Psoas muscle (tissue), 7 donors: ENCODE measurements at regions not wholly inside any gene's neighbourhood (a gene's known extent, or its start where the extent isn't known, plus 50 kb on each side); places are given as distances from the start of the nearest gene placed in this dataset.
"Not testable (repeated sequence)": the region's sequence is repeated elsewhere in the genome, so short reads cannot be mapped to it uniquely, and the experiment has no call there.

Experiments used
- ATAC-seq, 4 donors: fragments of 200-7000 bp; cut with Tn5 transposase; one replicate each; pipeline ENCODE4 v1.9.1; 2020; ENCODE audit warnings: moderate library complexity in 3 of 4, mild to moderate bottlenecking in 2 of 4
- DNase-seq, 2 donors: peaks; one replicate each; pipeline ENCODE4 v3.0.0-alpha.2; 2020
- H3K27ac ChIP-seq: fragments of 200-600 bp; one replicate; pipeline ENCODE4 v1.8.0; 2022
- H3K27me3 ChIP-seq, 3 donors: fragments of 200-600 bp in 1 of 3; one replicate each; pipeline versions ENCODE4 v1.6.1 to v1.8.0; 2013 to 2022; ENCODE audit warnings: low read length in 2 of 3, mild to moderate bottlenecking in 2 of 3, moderate library complexity in 1 of 3; ENCODE audit not compliant: insufficient read depth in 3 of 3
- H3K36me3 ChIP-seq, 2 donors: fragments of 200-600 bp in 1 of 2; one replicate each; pipeline versions ENCODE4 v1.6.1 to v1.8.0; 2013 to 2022; ENCODE audit warnings: low read depth in 1 of 2, mild to moderate bottlenecking in 1 of 2, moderate library complexity in 1 of 2; ENCODE audit not compliant: insufficient read depth in 1 of 2
- H3K4me1 ChIP-seq: fragments of 200-600 bp; one replicate; pipeline ENCODE4 v1.8.0; 2022
- H3K4me3 ChIP-seq: fragments of 200-600 bp; one replicate; pipeline ENCODE4 v1.8.0; 2022; ENCODE audit warnings: mild to moderate bottlenecking
- H3K9me3 ChIP-seq: fragments of 200-600 bp; one replicate; pipeline ENCODE4 v1.8.0; 2022
- CTCF ChIP-seq: fragments of 200-600 bp; IDR thresholded peaks from one replicate; pipeline ENCODE4 v1.8.0; 2022; ENCODE audit warnings: antibody characterized with exemption
- WGBS, 3 donors: extraction: QIAGEN DNeasy Blood & Tissue Kit; methylation state at CpG; one replicate each; pipeline versions ENCODE4 v1.1.6 to v1.1.7; 2013; 5-methylcytosine and 5-hydroxymethylcytosine counted together
- intact Hi-C, 2 donors: fragments of 100-400 bp; cut with DNase I; formaldehyde crosslinking; loops; one replicate each; pipeline versions ENCODE4 v1.11.0 to v1.14.2; 2022
- donor health status: healthy with polysubstance abuse.
- donor health status: DM: no; HTN: no; CAD: no; lungs with moderate emphysema.
- donor health status: Bipolar disorder and iron deficiency.
- donor health status: healthy.
- donor health status: DM: yes; HTN: yes; CAD: no.
- donor health status: DM: no; HTN: no; CAD: no.
- donor health status: DM: yes; HTN: yes; CAD: no.

GRCh38 chr15:62416526-62416925 lies 251.4 kb upstream of the C2CD4B start:
- H3K27ac ChIP-seq = peak overlapping the region; percentile 27
- H3K36me3 ChIP-seq = no peaks in the 10 kb centered on the region
- H3K4me1 ChIP-seq = peaks cover 37% of the 10 kb centered on the region
- no peak overlapping the region for H3K4me3 ChIP-seq
- ATAC-seq (peak in 3 of 4 donors; percentile 70 to 78 (median 77)), DNase-seq (no peak)
- no peaks in the 10 kb centered on the region for H3K9me3 ChIP-seq
- no peaks in the 10 kb centered on the region for H3K27me3 ChIP-seq
- no peak for TF ChIP-seq CTCF
- 57 to 89% (median 62%) methylated on average over 3 of the region's 3 CpGs for WGBS, 3 donors
- intact Hi-C loops = no loop called here

- 53 to 79% (median 66%) methylated on average over 3 of the region's 3 CpGs for WGBS, 3 donors
- TF ChIP-seq CTCF = no peak
- peaks cover 30% of the 10 kb centered on the region for H3K4me1 ChIP-seq
- no peaks in the 10 kb centered on the region for H3K9me3 ChIP-seq
- no peak overlapping the region for H3K4me3 ChIP-seq
- no peaks in the 10 kb centered on the region for H3K36me3 ChIP-seq
- ATAC-seq (no peak), DNase-seq (no peak)
- H3K27ac ChIP-seq = no peak overlapping the region
- intact Hi-C loops = no loop called here
- no peaks in the 10 kb centered on the region for H3K27me3 ChIP-seq
These were observed 252.4 kb upstream of the C2CD4B start for GRCh38 chr15:62417439-62417838.

- H3K36me3 ChIP-seq, H3K4me3 ChIP-seq, DNase-seq, H3K9me3 ChIP-seq, intact Hi-C loops, H3K27ac ChIP-seq, H3K27me3 ChIP-seq, ATAC-seq: not testable (repeated sequence)
- H3K4me1 ChIP-seq = peaks cover 22% of the 10 kb centered on the region
- 90 to 96% (median 91%) methylated on average over 3 of the region's 3 CpGs for WGBS, 3 donors
These were observed 253.4 kb upstream of the C2CD4B start for GRCh38 chr15:62418496-62418895.

GRCh38 chr15:62419192-62419591 lies 254.1 kb upstream of the C2CD4B start:
- Histone ChIP-seq H3K9me3 (no peaks in the 10 kb centered on the region), H3K4me1 (peaks cover 19% of the 10 kb centered on the region), H3K36me3 (no peaks in the 10 kb centered on the region), H3K27ac (no peak overlapping the region), H3K27me3 (no peaks in the 10 kb centered on the region), H3K4me3 (no peak overlapping the region)
- intact Hi-C loops = no loop called here
- 32 to 49% (median 35%) methylated on average over 2 of the region's 2 CpGs for WGBS, 3 donors
- TF ChIP-seq CTCF = no peak
- ATAC-seq (peak in 2 of 4 donors; percentile 40 to 63), DNase-seq (no peak)

- H3K27ac ChIP-seq, ATAC-seq, intact Hi-C loops, H3K27me3 ChIP-seq, H3K36me3 ChIP-seq, DNase-seq, H3K9me3 ChIP-seq, H3K4me3 ChIP-seq: not testable (repeated sequence)
- H3K4me1 ChIP-seq = peaks cover 17% of the 10 kb centered on the region
- WGBS, 3 donors = 85 to 94% (median 87%) methylated on average over 6 of the region's 6 CpGs
These were observed 255.3 kb upstream of the C2CD4B start for GRCh38 chr15:62420371-62420770.

GRCh38 chr15:62421289-62421688 lies 256.2 kb upstream of the C2CD4B start:
- H3K27ac ChIP-seq = no peak overlapping the region
- peaks cover 13% of the 10 kb centered on the region for H3K4me1 ChIP-seq
- DNase-seq (no peak), ATAC-seq (no peak)
- no peaks in the 10 kb centered on the region for H3K36me3 ChIP-seq
- intact Hi-C loops = no loop called here
- H3K4me3 ChIP-seq = no peak overlapping the region
- H3K27me3 ChIP-seq = no peaks in the 10 kb centered on the region
- TF ChIP-seq CTCF = no peak
- H3K9me3 ChIP-seq = no peaks in the 10 kb centered on the region
- 98 to 100% (median 99%) methylated on average over 3 of the region's 3 CpGs for WGBS, 3 donors
